ENCODE measurements at regions not wholly inside any gene's neighbourhood (a gene's known extent, or its start where the extent isn't known, plus 50 kb on each side); places are given as distances from the start of the nearest gene placed in this dataset.

GRCh38 chr2:180412219-180412618 is 405.1 kb upstream of the CWC22 start:
- H3K9ac ChIP-seq (ENCODE audit: low read length) = no peak overlapping the region
- H3K4me3 ChIP-seq (ENCODE audit: low read depth, low read length) = no peak overlapping the region
- no peak overlapping the region for H3K27ac ChIP-seq (ENCODE audit: low read depth, low read length)
- H3K4me1 ChIP-seq (ENCODE audit: control insufficient read depth, insufficient read depth, low read length) = no peaks in the 10 kb centered on the region
- H3K27me3 ChIP-seq (ENCODE audit: control insufficient read depth, insufficient read depth, low read length) = no peaks in the 10 kb centered on the region
- H3K36me3 ChIP-seq (ENCODE audit: control insufficient read depth, insufficient read depth, low read length) = no peaks in the 10 kb centered on the region
- no peaks in the 10 kb centered on the region for H3K9me3 ChIP-seq (ENCODE audit: control insufficient read depth, insufficient read depth, low read depth, low read length)

GRCh38 chr2:180411661-180412060 is 404.6 kb upstream of the CWC22 start:
- Histone ChIP-seq H3K27me3 (ENCODE audit: control insufficient read depth, insufficient read depth, low read length) (no peaks in the 10 kb centered on the region), H3K4me1 (ENCODE audit: control insufficient read depth, insufficient read depth, low read length) (no peaks in the 10 kb centered on the region), H3K36me3 (ENCODE audit: control insufficient read depth, insufficient read depth, low read length) (no peaks in the 10 kb centered on the region), H3K4me3 (ENCODE audit: low read depth, low read length) (no peak overlapping the region), H3K9me3 (ENCODE audit: control insufficient read depth, insufficient read depth, low read depth, low read length) (no peaks in the 10 kb centered on the region), H3K9ac (ENCODE audit: low read length) (no peak overlapping the region), H3K27ac (ENCODE audit: low read depth, low read length) (no peak overlapping the region)

GRCh38 chr2:180406687-180407086 is 399.6 kb upstream of the CWC22 start:
- Histone ChIP-seq H3K27me3 (ENCODE audit: control insufficient read depth, insufficient read depth, low read length) (no peaks in the 10 kb centered on the region), H3K9ac (ENCODE audit: low read length) (no peak overlapping the region), H3K36me3 (ENCODE audit: control insufficient read depth, insufficient read depth, low read length) (no peaks in the 10 kb centered on the region), H3K9me3 (ENCODE audit: control insufficient read depth, insufficient read depth, low read depth, low read length) (no peaks in the 10 kb centered on the region), H3K27ac (ENCODE audit: low read depth, low read length) (no peak overlapping the region), H3K4me3 (ENCODE audit: low read depth, low read length) (no peak overlapping the region), H3K4me1 (ENCODE audit: control insufficient read depth, insufficient read depth, low read length) (no peaks in the 10 kb centered on the region)

- H3K4me1 ChIP-seq (ENCODE audit: control insufficient read depth, insufficient read depth, low read length) = no peaks in the 10 kb centered on the region
- H3K9me3 ChIP-seq (ENCODE audit: control insufficient read depth, insufficient read depth, low read depth, low read length) = no peaks in the 10 kb centered on the region
- H3K4me3 ChIP-seq (ENCODE audit: low read depth, low read length) = no peak overlapping the region
- H3K27me3 ChIP-seq (ENCODE audit: control insufficient read depth, insufficient read depth, low read length) = no peaks in the 10 kb centered on the region
- no peaks in the 10 kb centered on the region for H3K36me3 ChIP-seq (ENCODE audit: control insufficient read depth, insufficient read depth, low read length)
- H3K9ac ChIP-seq (ENCODE audit: low read length) = no peak overlapping the region
- H3K27ac ChIP-seq (ENCODE audit: low read depth, low read length) = no peak overlapping the region
Observed at GRCh38 chr2:180405520-180405919, 398.4 kb upstream of the CWC22 start.

GRCh38 chr2:180394305-180394704 is 387.2 kb upstream of the CWC22 start:
- H3K9ac ChIP-seq (ENCODE audit: low read length) = no peak overlapping the region
- no peak overlapping the region for H3K4me3 ChIP-seq (ENCODE audit: low read depth, low read length)
- peaks cover 19% of the 10 kb centered on the region for H3K9me3 ChIP-seq (ENCODE audit: control insufficient read depth, insufficient read depth, low read depth, low read length)
- no peaks in the 10 kb centered on the region for H3K36me3 ChIP-seq (ENCODE audit: control insufficient read depth, insufficient read depth, low read length)
- H3K27ac ChIP-seq (ENCODE audit: low read depth, low read length) = no peak overlapping the region
- no peaks in the 10 kb centered on the region for H3K27me3 ChIP-seq (ENCODE audit: control insufficient read depth, insufficient read depth, low read length)
- no peaks in the 10 kb centered on the region for H3K4me1 ChIP-seq (ENCODE audit: control insufficient read depth, insufficient read depth, low read length)

GRCh38 chr2:180385601-180386201 is 378.6 kb upstream of the CWC22 start:
- Histone ChIP-seq H3K27ac (ENCODE audit: low read depth, low read length) (no peak overlapping the region), H3K9ac (ENCODE audit: low read length) (no peak overlapping the region), H3K27me3 (ENCODE audit: control insufficient read depth, insufficient read depth, low read length) (no peaks in the 10 kb centered on the region), H3K9me3 (ENCODE audit: control insufficient read depth, insufficient read depth, low read depth, low read length) (no peaks in the 10 kb centered on the region), H3K4me3 (ENCODE audit: low read depth, low read length) (no peak overlapping the region), H3K36me3 (ENCODE audit: control insufficient read depth, insufficient read depth, low read length) (no peaks in the 10 kb centered on the region), H3K4me1 (ENCODE audit: control insufficient read depth, insufficient read depth, low read length) (no peaks in the 10 kb centered on the region)

- Histone ChIP-seq H3K36me3 (ENCODE audit: control insufficient read depth, insufficient read depth, low read length) (no peaks in the 10 kb centered on the region), H3K4me3 (ENCODE audit: low read depth, low read length) (no peak overlapping the region), H3K27ac (ENCODE audit: low read depth, low read length) (no peak overlapping the region), H3K27me3 (ENCODE audit: control insufficient read depth, insufficient read depth, low read length) (no peaks in the 10 kb centered on the region), H3K9me3 (ENCODE audit: control insufficient read depth, insufficient read depth, low read depth, low read length) (no peaks in the 10 kb centered on the region), H3K4me1 (ENCODE audit: control insufficient read depth, insufficient read depth, low read length) (no peaks in the 10 kb centered on the region), H3K9ac (ENCODE audit: low read length) (no peak overlapping the region)
Observed at GRCh38 chr2:180376066-180376465, 369.0 kb upstream of the CWC22 start.

GRCh38 chr2:180374502-180375281 is 367.6 kb upstream of the CWC22 start:
- no peaks in the 10 kb centered on the region; the same call in 1 of the 2 replicates for H3K4me1 ChIP-seq (ENCODE audit: control insufficient read depth, insufficient read depth, low read length)
- H3K9ac ChIP-seq (ENCODE audit: low read length) = no peak overlapping the region
- no peaks in the 10 kb centered on the region for H3K36me3 ChIP-seq (ENCODE audit: control insufficient read depth, insufficient read depth, low read length)
- H3K27ac ChIP-seq (ENCODE audit: low read depth, low read length) = no peak overlapping the region
- H3K9me3 ChIP-seq (ENCODE audit: control insufficient read depth, insufficient read depth, low read depth, low read length) = no peaks in the 10 kb centered on the region
- no peak overlapping the region for H3K4me3 ChIP-seq (ENCODE audit: low read depth, low read length)
- no peaks in the 10 kb centered on the region for H3K27me3 ChIP-seq (ENCODE audit: control insufficient read depth, insufficient read depth, low read length)

GRCh38 chr2:180370511-180371205 is 363.6 kb upstream of the CWC22 start:
- Histone ChIP-seq H3K36me3 (ENCODE audit: control insufficient read depth, insufficient read depth, low read length) (no peaks in the 10 kb centered on the region), H3K27ac (ENCODE audit: low read depth, low read length) (no peak overlapping the region)

GRCh38 chr2:180368881-180369280 is 361.8 kb upstream of the CWC22 start:
- H3K4me1 ChIP-seq (ENCODE audit: control insufficient read depth, insufficient read depth, low read length) = no peaks in the 10 kb centered on the region; the same call in 1 of the 2 replicates
- H3K4me3 ChIP-seq (ENCODE audit: low read depth, low read length) = no peak overlapping the region
- no peaks in the 10 kb centered on the region for H3K9me3 ChIP-seq (ENCODE audit: control insufficient read depth, insufficient read depth, low read depth, low read length)
- no peak overlapping the region for H3K27ac ChIP-seq (ENCODE audit: low read depth, low read length)
- no peak overlapping the region for H3K9ac ChIP-seq (ENCODE audit: low read length)
- H3K27me3 ChIP-seq (ENCODE audit: control insufficient read depth, insufficient read depth, low read length) = no peaks in the 10 kb centered on the region
- H3K36me3 ChIP-seq (ENCODE audit: control insufficient read depth, insufficient read depth, low read length) = no peaks in the 10 kb centered on the region

More at GRCh38 chr2:180370511-180371205, 363.6 kb upstream of the CWC22 start:
- H3K4me3 ChIP-seq (ENCODE audit: low read depth, low read length) = no peak overlapping the region
- no peaks in the 10 kb centered on the region for H3K9me3 ChIP-seq (ENCODE audit: control insufficient read depth, insufficient read depth, low read depth, low read length)
- H3K9ac ChIP-seq (ENCODE audit: low read length) = no peak overlapping the region
- H3K4me1 ChIP-seq (ENCODE audit: control insufficient read depth, insufficient read depth, low read length) = no peaks in the 10 kb centered on the region; the same call in 1 of the 2 replicates
- no peaks in the 10 kb centered on the region for H3K27me3 ChIP-seq (ENCODE audit: control insufficient read depth, insufficient read depth, low read length)

- H3K36me3 ChIP-seq (ENCODE audit: control insufficient read depth, insufficient read depth, low read length) = no peaks in the 10 kb centered on the region
- no peak overlapping the region for H3K27ac ChIP-seq (ENCODE audit: low read depth, low read length)
- H3K4me3 ChIP-seq (ENCODE audit: low read depth, low read length) = no peak overlapping the region
- H3K9ac ChIP-seq (ENCODE audit: low read length) = no peak overlapping the region
- no peaks in the 10 kb centered on the region for H3K27me3 ChIP-seq (ENCODE audit: control insufficient read depth, insufficient read depth, low read length)
- no peaks in the 10 kb centered on the region; the same call in 1 of the 2 replicates for H3K4me1 ChIP-seq (ENCODE audit: control insufficient read depth, insufficient read depth, low read length)
- no peaks in the 10 kb centered on the region for H3K9me3 ChIP-seq (ENCODE audit: control insufficient read depth, insufficient read depth, low read depth, low read length)
Observed at GRCh38 chr2:180367815-180368214, 360.7 kb upstream of the CWC22 start.

Measured in HUES6 (cell line).